Panc1 (cell line): ENCODE measurements at regions not wholly inside any gene's neighbourhood (a gene's known extent, or its start where the extent isn't known, plus 50 kb on each side); places are given as distances from the start of the nearest gene placed in this dataset.
"Not testable (repeated sequence)": the region's sequence is repeated elsewhere in the genome, so short reads cannot be mapped to it uniquely, and the experiment has no call there.

ENCODE experiments used
- ATAC-seq: fragments of 200-7000 bp; cut with Tn5 transposase; 2 replicates; pipeline ENCODE4 v1.9.1; 2020; ENCODE audit warnings: mild to moderate bottlenecking, moderate library complexity
- BruUV-seq: library from RNA; stranded (reverse); fragments of 400-500 nt; replicated peaks from 2 replicates; lab custom pipeline; 2021; lab: Mats Ljungman, UMichigan
- CTCF ChIA-PET: fragments of 300-600 bp; sonication (Branson Sonifier 250); formaldehyde crosslinking; loops from one replicate; lab custom pipeline; 2022; ENCODE audit warnings: antibody characterized with exemption; lab: Charles Lee
- POLR2A ChIA-PET: fragments of 300-600 bp; sonication (Branson Sonifier 250); formaldehyde crosslinking; loops from one replicate; lab custom pipeline; 2022; ENCODE audit warnings: antibody characterized with exemption; lab: Charles Lee
- DNase-seq: peaks from one replicate; pipeline ENCODE4 v3.0.0-alpha.2; 2010; ENCODE audit warnings: low read depth, low spot score
- H3K27ac ChIP-seq: 2 replicates; pipeline ENCODE4 v1.5.1; 2011; ENCODE audit warnings: mild to moderate bottlenecking, low read length, inconsistent platforms
- H3K27me3 ChIP-seq: fragments of 200-500 bp; sonication (Bioruptor generic); 2 replicates; pipeline ENCODE4 v1.6.0; 2014; ENCODE audit warnings: low read length, inconsistent platforms; ENCODE audit not compliant: control insufficient read depth, insufficient read depth
- H3K36me3 ChIP-seq: fragments of 200-500 bp; sonication (Bioruptor generic); 2 replicates; pipeline ENCODE4 v1.5.1; 2014; ENCODE audit warnings: inconsistent platforms, mild to moderate bottlenecking, low read length, moderate library complexity; ENCODE audit not compliant: control insufficient read depth, insufficient read depth
- H3K4me1 ChIP-seq: 2 replicates; pipeline ENCODE4 v1.5.1; 2011; ENCODE audit warnings: inconsistent platforms, mild to moderate bottlenecking, low read length, moderate library complexity; ENCODE audit not compliant: control insufficient read depth, insufficient read depth
- H3K4me3 ChIP-seq, 2 experiments: 2 replicates each; pipeline ENCODE4 v1.5.1; 2011 to 2012; ENCODE audit warnings: low read depth in 2 of 2, low read length in 2 of 2, mild to moderate bottlenecking in 2 of 2, inconsistent platforms in 1 of 2, moderate library complexity in 1 of 2
- H3K9me3 ChIP-seq: fragments of 200-500 bp; sonication (Bioruptor generic); 2 replicates; pipeline ENCODE4 v1.5.1; 2014; ENCODE audit warnings: low read depth, mild to moderate bottlenecking, inconsistent platforms, low read length, moderate library complexity; ENCODE audit not compliant: control insufficient read depth, insufficient read depth
- POLR2AphosphoS5 ChIP-seq: IDR thresholded peaks from 2 replicates; pipeline ENCODE4 v1.6.1; 2012; ENCODE audit warnings: mild to moderate bottlenecking, low read depth, low read length, moderate library complexity
- SIN3A ChIP-seq: IDR thresholded peaks from 2 replicates; pipeline ENCODE4 v1.6.1; 2012; ENCODE audit warnings: low read depth, mild to moderate bottlenecking, low read length, moderate library complexity, borderline replicate concordance; ENCODE audit not compliant: insufficient read depth
- TCF7L2 ChIP-seq: IDR thresholded peaks from 2 replicates; pipeline ENCODE4 v1.6.1; 2011; ENCODE audit warnings: mild to moderate bottlenecking, low read depth, low read length, inconsistent platforms
- in situ Hi-C: cut with HindIII; loops from 2 replicates; pipeline ENCODE4 v1.10.0; 2016; ENCODE audit warnings: low sequenced_read_pairs, low pct_unique_long_range_greater_than_20kb
- intact Hi-C: fragments of 100-400 bp; cut with micrococcal nuclease; formaldehyde crosslinking; loops from one replicate; pipeline ENCODE4 v1.10.0; 2022; ENCODE audit not compliant: unreplicated experiment
- TF ChIP-seq, protein P1 (sequence below): fragments of 450-650 bp; IDR thresholded peaks from 2 replicates; pipeline ENCODE4 v1.5.1; 2017; ENCODE audit warnings: mild to moderate bottlenecking
- TF ChIP-seq, protein P2 (sequence below), 2 experiments: IDR thresholded peaks; 2 replicates each; pipeline ENCODE4 v1.6.1; 2011 to 2012; ENCODE audit warnings: low read depth in 2 of 2, control low read depth in 1 of 2, low read length in 1 of 2, mild to moderate bottlenecking in 1 of 2, moderate library complexity in 1 of 2; ENCODE audit not compliant: insufficient read depth in 1 of 2

DNA sequence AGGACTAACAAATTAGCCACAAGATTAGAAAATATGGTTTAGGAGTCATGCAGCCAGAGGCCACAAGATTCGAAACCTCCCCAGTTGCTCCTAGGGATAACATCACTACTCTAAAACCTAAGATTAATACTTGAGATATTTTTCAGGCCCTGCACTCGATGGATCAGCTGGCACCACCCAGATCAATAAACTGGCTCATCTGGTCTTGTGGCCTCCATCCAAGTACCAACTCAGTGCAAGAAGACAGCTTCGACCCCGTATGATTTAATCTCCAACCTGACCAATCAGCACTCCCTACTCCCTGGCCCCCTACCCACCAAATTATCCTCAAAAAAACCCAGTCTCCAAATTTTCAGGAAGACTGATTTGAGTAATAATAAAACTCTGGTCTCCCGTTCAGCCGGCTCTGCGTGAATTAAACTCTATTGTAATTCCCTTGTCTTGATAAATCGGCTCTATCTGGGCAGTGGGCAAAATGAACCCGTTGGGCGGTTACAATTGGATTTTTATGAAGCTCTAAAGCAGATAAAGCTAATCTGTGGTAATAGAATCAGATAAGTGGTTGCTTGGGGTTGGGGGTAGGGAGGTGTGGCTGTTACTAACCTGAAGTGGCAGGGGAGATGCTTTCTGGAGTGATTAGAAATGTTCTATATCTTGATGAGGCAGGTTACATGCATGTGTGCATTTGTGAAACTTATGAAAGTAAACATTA is 91.8 kb upstream of the ATXN3L start:
- POLR2A ChIA-PET: interaction anchor here (0.7 kb wide), 1 partner anchor 12 kb away, joined by 4 read pairs; no protein-coding TSS in a partner anchor
- Histone ChIP-seq H3K4me1 (no peaks in the 10 kb centered on the region), H3K27ac (no peak overlapping the region), H3K36me3 (no peaks in the 10 kb centered on the region), H3K4me3 (no peak overlapping the region), H3K9me3 (no peaks in the 10 kb centered on the region), H3K27me3 (no peaks in the 10 kb centered on the region)
- BruUV-seq: no TSS peak
- in situ Hi-C loops: no loop called here
- CTCF ChIA-PET: no interaction called here
- intact Hi-C loops: no loop called here
- TF ChIP-seq POLR2AphosphoS5: no peak
- TF ChIP-seq TCF7L2: no peak
- TF ChIP-seq SIN3A: no peak
- TF ChIP-seq, protein P1, sequence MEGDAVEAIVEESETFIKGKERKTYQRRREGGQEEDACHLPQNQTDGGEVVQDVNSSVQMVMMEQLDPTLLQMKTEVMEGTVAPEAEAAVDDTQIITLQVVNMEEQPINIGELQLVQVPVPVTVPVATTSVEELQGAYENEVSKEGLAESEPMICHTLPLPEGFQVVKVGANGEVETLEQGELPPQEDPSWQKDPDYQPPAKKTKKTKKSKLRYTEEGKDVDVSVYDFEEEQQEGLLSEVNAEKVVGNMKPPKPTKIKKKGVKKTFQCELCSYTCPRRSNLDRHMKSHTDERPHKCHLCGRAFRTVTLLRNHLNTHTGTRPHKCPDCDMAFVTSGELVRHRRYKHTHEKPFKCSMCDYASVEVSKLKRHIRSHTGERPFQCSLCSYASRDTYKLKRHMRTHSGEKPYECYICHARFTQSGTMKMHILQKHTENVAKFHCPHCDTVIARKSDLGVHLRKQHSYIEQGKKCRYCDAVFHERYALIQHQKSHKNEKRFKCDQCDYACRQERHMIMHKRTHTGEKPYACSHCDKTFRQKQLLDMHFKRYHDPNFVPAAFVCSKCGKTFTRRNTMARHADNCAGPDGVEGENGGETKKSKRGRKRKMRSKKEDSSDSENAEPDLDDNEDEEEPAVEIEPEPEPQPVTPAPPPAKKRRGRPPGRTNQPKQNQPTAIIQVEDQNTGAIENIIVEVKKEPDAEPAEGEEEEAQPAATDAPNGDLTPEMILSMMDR: no peak
- TF ChIP-seq, protein P2, sequence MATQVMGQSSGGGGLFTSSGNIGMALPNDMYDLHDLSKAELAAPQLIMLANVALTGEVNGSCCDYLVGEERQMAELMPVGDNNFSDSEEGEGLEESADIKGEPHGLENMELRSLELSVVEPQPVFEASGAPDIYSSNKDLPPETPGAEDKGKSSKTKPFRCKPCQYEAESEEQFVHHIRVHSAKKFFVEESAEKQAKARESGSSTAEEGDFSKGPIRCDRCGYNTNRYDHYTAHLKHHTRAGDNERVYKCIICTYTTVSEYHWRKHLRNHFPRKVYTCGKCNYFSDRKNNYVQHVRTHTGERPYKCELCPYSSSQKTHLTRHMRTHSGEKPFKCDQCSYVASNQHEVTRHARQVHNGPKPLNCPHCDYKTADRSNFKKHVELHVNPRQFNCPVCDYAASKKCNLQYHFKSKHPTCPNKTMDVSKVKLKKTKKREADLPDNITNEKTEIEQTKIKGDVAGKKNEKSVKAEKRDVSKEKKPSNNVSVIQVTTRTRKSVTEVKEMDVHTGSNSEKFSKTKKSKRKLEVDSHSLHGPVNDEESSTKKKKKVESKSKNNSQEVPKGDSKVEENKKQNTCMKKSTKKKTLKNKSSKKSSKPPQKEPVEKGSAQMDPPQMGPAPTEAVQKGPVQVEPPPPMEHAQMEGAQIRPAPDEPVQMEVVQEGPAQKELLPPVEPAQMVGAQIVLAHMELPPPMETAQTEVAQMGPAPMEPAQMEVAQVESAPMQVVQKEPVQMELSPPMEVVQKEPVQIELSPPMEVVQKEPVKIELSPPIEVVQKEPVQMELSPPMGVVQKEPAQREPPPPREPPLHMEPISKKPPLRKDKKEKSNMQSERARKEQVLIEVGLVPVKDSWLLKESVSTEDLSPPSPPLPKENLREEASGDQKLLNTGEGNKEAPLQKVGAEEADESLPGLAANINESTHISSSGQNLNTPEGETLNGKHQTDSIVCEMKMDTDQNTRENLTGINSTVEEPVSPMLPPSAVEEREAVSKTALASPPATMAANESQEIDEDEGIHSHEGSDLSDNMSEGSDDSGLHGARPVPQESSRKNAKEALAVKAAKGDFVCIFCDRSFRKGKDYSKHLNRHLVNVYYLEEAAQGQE (IDR thresholded peaks at IDR 0.05; ENCODE audit: insufficient read depth in 1 of 2, low read depth in 2 of 2, low read length in 1 of 2): no peak
- ATAC-seq: no peak
- no peak for DNase-seq

DNA sequence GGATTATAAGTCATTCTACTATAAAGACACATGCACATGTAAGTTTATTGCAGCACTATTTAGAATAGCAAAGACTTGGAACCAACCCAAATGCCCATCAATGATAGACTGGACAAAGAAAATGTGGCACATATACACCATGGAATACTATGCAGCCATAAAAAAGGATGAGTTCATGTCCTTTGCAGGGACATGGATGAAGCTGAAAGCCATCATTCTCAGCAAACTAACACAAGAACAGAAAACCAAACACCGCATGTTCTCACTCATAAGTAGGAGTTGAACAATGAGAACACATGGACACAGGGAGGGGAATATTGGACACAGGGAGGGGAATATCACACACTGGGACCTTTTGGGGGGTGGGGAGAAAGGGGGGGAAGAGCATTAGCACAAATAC is 88.7 kb upstream of the ATXN3L start:
- H3K36me3 ChIP-seq, H3K9me3 ChIP-seq, H3K4me3 ChIP-seq, H3K27me3 ChIP-seq, BruUV-seq, in situ Hi-C loops, H3K4me1 ChIP-seq, DNase-seq, intact Hi-C loops, H3K27ac ChIP-seq, POLR2A ChIA-PET, ATAC-seq, CTCF ChIA-PET: not testable (repeated sequence)

DNA sequence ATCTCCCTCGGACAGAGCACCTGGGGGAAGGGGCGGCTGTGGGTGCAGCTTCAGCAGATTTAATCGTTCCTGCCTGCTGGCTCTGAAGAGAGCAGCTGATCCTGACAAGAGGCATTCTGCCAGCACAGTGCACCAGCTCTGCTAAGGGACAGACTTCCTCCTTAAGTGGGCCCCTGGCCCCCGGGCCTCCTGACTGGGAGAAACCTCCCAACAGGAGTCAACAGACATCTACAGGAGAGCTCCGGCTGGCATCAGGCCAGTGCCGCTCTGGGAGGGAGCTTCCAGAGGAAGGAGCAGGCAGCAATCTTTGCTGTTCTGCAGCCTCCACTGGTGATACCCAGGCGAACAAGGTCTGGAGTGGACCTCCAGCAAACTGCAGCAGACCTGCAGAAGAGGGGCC is 84.9 kb upstream of the ATXN3L start:
- H3K9me3 ChIP-seq, POLR2A ChIA-PET, intact Hi-C loops, H3K36me3 ChIP-seq, BruUV-seq, H3K27me3 ChIP-seq, H3K4me3 ChIP-seq, in situ Hi-C loops, H3K4me1 ChIP-seq, H3K27ac ChIP-seq, DNase-seq, ATAC-seq, CTCF ChIA-PET: not testable (repeated sequence)
